GM18508 (cell line): ENCODE measurements at regions not wholly inside any gene's neighbourhood (a gene's known extent, or its start where the extent isn't known, plus 50 kb on each side); places are given as distances from the start of the nearest gene placed in this dataset.

Source experiments
- ATAC-seq: cut with Tn5 transposase; IDR thresholded peaks from one replicate; pipeline ENCODE4 v1.9.1; 2021; ENCODE audit warnings: moderate number of reproducible peaks; ENCODE audit not compliant: insufficient read depth, unreplicated experiment

DNA sequence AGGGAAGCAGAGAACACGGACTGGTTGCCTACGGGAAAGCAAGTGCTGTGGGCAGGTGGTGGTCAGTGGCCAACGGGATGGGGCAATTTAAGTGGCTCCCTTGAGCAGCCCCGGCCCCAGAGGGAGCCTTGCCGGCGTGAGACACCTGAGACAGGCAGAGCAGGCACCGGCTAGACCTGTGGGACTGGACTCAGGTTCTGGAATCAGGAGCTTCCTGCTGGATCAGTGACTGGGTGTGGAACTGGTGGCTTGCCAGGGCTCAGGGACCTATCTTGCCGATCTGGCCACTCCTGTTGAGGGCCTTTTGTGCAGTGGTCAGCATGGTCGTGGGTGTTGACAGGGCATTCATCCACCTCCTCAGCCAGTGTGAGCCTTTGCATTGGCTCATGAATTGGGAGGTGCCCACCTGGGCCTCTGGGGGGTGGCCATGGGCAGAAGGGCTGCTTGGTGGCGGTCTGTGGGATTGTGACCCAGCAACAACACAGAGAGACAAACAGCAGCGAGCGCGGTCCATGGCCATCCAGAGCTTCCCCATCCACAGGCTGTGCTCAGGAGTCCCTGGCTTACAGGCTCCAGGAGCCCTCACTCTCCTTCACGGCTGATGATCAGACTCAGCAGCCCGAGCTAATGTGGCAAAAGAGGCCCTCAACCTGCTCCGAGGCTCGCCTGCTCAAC is 85.4 kb upstream of the ZNF516 start:
- no peak for ATAC-seq

GRCh38 chr18:76579301-76579695 is 84.3 kb upstream of the ZNF516 start:
- ATAC-seq = no peak

GRCh38 chr18:76578571-76579300 is 83.7 kb upstream of the ZNF516 start:
- ATAC-seq = no peak

- ATAC-seq = no peak
Observed at GRCh38 chr18:76573325-76574025, 78.4 kb upstream of the ZNF516 start.

DNA sequence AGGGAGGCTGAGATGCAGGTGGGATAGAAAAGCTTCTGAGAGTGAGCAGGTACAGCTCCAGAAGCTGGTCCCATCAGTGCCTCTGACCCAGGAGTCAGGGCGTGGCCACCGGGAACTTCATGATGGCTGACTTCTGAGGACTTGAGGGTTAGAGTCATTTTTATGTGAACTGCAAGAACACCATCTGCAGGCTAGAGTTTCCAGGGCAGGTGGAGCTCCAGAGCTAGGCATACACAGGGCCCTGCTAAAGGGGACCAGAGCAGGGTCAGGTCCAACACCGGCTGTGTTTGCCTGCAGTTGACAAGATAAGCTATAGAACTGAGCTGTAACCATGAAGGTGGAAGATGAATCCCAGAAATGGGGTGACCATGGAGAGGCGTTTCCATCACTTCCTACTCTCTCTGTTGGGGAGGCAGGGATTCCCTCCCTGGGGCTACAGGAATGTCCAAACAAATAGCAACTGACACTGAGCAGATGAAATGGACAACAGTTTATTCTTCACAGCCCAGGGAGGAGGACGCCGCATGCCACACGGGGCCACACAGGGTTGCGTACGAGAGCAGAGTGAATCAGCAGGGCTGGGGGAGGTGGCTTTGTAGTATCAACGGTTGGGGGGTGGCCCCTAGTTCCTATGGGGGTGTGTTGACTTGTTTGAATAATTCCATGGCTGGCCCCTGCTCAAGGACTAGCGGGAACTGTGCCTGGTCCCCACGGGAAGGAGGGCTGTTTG is 77.6 kb upstream of the ZNF516 start:
- no peak for ATAC-seq

DNA sequence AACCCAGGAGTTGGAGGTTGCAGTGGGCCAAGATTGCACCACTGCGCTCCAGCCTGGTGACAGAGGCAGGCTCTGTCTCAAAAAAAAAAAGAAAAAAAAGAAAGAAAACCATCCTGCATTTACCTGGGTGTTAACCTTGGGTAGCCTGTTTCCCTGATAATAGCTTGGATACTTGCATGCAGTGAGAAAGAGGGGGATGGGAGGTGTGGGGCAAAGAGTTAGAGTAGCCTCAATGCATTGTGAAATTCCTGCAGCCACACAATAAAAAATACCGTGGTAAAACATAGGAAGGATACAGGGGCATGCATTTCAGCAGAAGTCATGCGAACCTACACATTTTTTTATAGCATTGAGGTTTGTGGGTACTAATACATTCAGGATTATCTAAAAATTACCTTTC is 76.6 kb upstream of the ZNF516 start:
- ATAC-seq = no peak

- no peak for ATAC-seq
Observed at GRCh38 chr18:76570856-76571255, 75.8 kb upstream of the ZNF516 start.

GRCh38 chr18:76569644-76570419 is 74.8 kb upstream of the ZNF516 start:
- no peak for ATAC-seq

GRCh38 chr18:76568731-76569130 is 73.7 kb upstream of the ZNF516 start:
- no peak for ATAC-seq

DNA sequence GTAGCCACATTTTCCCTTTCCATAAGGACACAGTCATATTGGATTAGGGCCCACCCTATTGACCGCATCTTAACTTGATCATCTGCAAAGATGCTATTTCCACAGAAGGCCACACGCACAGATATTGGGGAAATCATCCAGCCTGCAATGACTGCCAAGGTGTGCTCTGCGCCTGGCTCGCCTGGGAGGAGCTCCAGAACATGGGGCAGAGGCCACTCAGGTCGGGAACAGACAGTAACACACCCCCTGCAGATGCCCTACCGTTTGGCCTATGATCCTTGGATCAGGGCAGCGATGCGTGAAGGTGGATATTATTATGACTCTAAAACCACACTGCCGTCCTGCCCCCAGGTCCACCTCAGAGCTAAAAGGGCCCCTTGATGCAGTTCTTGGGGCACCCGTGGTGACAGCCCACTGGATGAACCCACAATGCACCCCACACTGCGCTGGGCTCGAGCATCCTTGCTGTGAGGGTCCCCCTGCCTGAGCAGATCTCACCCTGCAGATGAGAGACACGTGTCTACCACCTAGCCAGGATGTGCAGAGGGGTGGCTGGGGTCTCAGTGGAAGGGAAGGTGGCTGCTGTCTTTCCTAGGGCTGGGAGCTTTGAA is 72.9 kb upstream of the ZNF516 start:
- no peak for ATAC-seq

- no peak for ATAC-seq
Observed at GRCh38 chr18:76566987-76567386, 71.9 kb upstream of the ZNF516 start.

DNA sequence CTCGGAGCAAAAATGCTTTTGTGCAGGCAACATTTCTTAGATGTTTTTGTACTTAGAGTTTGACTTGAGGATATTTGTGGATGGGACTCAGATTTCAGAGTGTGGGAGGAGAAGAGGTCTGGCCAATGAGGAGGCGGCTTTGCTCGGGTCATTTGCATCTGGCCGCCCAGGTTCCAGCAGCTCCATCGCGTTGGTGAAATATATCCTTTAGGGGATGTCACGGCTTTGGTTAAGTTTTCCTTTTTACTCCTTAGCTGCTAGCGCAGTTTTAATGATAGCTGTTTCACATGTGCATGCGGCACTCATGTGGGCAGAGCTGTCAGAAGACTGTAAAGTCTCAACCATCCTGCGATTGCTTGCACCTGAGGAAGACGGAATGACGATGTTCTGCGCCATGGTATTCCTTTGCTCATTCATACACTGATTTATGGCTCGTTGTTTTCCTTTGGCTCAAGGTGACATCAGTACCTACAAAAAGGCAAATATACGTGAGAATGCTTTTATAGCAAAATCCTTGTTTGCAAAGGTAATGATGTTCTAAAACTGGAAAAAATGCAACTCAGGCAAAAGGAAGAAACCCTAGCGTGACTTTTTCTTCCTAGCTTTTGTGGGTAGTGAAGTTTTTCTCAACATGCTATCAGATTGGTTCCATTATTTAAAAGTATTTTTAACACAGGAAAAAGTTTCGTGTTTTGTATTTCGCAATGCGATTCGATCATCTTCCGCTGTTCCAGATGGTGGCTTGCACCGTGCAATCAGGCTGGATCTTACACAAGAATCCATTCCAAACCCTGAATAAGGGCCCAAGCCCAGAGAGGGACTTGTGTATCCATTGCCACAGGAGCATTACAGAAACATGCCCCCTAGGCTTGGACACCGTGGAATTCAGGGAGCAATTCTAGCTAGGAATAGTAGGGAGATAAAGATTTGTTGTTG is 70.5 kb upstream of the ZNF516 start:
- ATAC-seq = no peak

DNA sequence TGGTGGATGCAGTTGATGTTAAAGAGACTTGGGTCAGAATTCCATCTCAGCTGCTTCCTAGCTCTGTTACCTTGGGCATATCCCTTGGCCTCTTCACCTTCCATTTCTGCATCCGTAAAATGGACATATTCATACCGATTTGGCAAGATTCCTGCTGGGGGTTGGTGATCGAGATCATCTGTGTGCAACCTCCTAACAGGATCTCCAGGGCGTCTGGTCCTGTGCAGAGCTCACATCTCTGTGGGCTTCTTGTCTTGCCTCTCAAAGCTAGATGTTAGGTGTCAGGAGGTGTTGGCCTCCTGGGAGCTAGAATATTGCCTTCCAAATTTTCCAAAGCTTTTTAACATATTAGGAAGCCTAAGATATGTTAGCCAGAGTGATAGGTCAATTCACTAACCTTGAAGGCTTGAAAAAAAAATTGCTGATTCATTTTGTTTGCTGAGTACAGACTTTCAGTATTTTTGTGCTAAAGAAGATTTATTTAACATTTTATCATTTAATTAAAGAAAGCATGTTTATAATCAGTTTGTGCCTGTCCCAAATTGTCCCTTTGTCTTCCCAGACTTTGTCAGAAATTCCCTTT is 69.7 kb upstream of the ZNF516 start:
- no peak for ATAC-seq

- no peak for ATAC-seq
Observed at GRCh38 chr18:76564117-76564516, 69.1 kb upstream of the ZNF516 start.

- no peak for ATAC-seq
Observed at GRCh38 chr18:76562286-76563122, 67.5 kb upstream of the ZNF516 start.

GRCh38 chr18:76558881-76559667 is 64.0 kb upstream of the ZNF516 start:
- ATAC-seq = no peak
